ENCODE measurements at regions not wholly inside any gene's neighbourhood (a gene's known extent, or its start where the extent isn't known, plus 50 kb on each side); places are given as distances from the start of the nearest gene placed in this dataset.

DNA sequence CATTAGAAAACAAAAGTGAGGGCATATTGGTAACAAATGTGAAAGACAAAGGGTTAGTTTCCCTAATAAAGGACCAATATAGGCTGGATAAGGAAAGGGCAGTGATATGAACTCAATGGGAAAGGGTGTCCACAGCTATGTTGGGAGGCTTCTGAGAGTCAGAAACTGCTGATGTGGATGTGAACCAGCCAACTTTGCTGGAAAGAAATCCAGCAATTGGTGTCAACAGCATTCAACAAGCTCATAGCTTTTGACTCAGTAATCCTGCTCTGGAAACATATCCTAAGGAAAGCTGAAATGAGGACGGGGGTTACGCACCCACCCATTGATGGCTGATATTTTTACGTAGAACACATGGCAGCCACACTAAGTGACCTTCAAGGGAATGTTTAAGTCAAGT is 63.7 kb downstream of the ARL4C start:
- H3K36me3 ChIP-seq, result no peaks in the 10 kb centered on the region
- H3K27me3 ChIP-seq, result no peaks in the 10 kb centered on the region
- DNase-seq (no peak), ATAC-seq (no peak)
- H3K9me3 ChIP-seq, result no peaks in the 10 kb centered on the region
- H3K4me1 ChIP-seq, result peaks cover 0 to 34% (median 24%) of the 10 kb centered on the region in 9 donors
- WGBS, 2 donors, result 61 to 92% methylated on average over 3 of the region's 3 CpGs
- intact Hi-C loops (cut with DNase I), result no loop called here
- no peak overlapping the region for H3K4me3 ChIP-seq
- no peak for TF ChIP-seq CTCF (IDR thresholded peaks at IDR 0.05)
- no peak overlapping the region for H3K27ac ChIP-seq

GRCh38 chr2:234430871-234431270 is 66.0 kb downstream of the ARL4C start:
- Histone ChIP-seq H3K4me1 (peaks cover 0 to 28% (median 13%) of the 10 kb centered on the region in 9 donors), H3K36me3 (no peaks in the 10 kb centered on the region), H3K4me3 (no peak overlapping the region), H3K9me3 (no peaks in the 10 kb centered on the region), H3K27ac (no peak overlapping the region), H3K27me3 (peaks cover 0 to 4% (median 0%) of the 10 kb centered on the region in 7 donors)
- intact Hi-C loops (cut with DNase I), result no loop called here
- no peak for TF ChIP-seq CTCF (IDR thresholded peaks at IDR 0.05)
- WGBS, 2 donors, result 68 to 72% methylated on average over 2 of the region's 2 CpGs
- ATAC-seq (no peak), DNase-seq (no peak)

- 74 to 79% methylated on average over 5 of the region's 5 CpGs for WGBS, 2 donors
- H3K9me3 ChIP-seq, result no peaks in the 10 kb centered on the region
- H3K36me3 ChIP-seq, result no peaks in the 10 kb centered on the region
- peaks cover 0 to 4% (median 0%) of the 10 kb centered on the region in 7 donors for H3K27me3 ChIP-seq
- TF ChIP-seq CTCF (IDR thresholded peaks at IDR 0.05), result no peak
- no peak overlapping the region for H3K4me3 ChIP-seq
- intact Hi-C loops (cut with DNase I), result no loop called here
- no peak for ATAC-seq
- H3K4me1 ChIP-seq, result peaks cover 0 to 40% (median 0%) of the 10 kb centered on the region in 9 donors
- H3K27ac ChIP-seq, result no peak overlapping the region
- DNase-seq, result no peak
These were observed 67.6 kb downstream of the ARL4C start for GRCh38 chr2:234429265-234429664.

GRCh38 chr2:234427081-234428061 is 69.5 kb downstream of the ARL4C start:
- Histone ChIP-seq H3K9me3 (no peaks in the 10 kb centered on the region), H3K4me3 (no peak overlapping the region), H3K4me1 (peaks cover 0 to 57% (median 0%) of the 10 kb centered on the region in 9 donors), H3K36me3 (no peaks in the 10 kb centered on the region), H3K27me3 (peaks cover 0 to 4% (median 0%) of the 10 kb centered on the region in 7 donors), H3K27ac (peak overlapping the region in 2 of 10 donors; percentile 8 to 88)
- 48% methylated on average over 15 of the region's 15 CpGs for WGBS, 2 donors
- peak in 1 of 8 donors; percentile 25 for ATAC-seq
- no peak for TF ChIP-seq CTCF (IDR thresholded peaks at IDR 0.05)
- intact Hi-C loops (cut with DNase I), result no loop called here
- DNase-seq, result no peak

Measured in heart right ventricle (tissue), 16 donors.